ENCODE measurements at regions not wholly inside any gene's neighbourhood (a gene's known extent, or its start where the extent isn't known, plus 50 kb on each side); places are given as distances from the start of the nearest gene placed in this dataset.

GRCh38 chr12:97984436-97984835 is 521.8 kb downstream of the RMST start:
- TF ChIP-seq CTCF (IDR thresholded peaks at IDR 0.05) (no peak), POLR2AphosphoS5 (IDR thresholded peaks at IDR 0.05) (no peak)

All from breast epithelium (tissue), 3 donors.